PC-9 (cell line): ENCODE measurements at regions not wholly inside any gene's neighbourhood (a gene's known extent, or its start where the extent isn't known, plus 50 kb on each side); places are given as distances from the start of the nearest gene placed in this dataset.

Experiments used
- BruUV-seq: library from RNA; stranded (reverse); fragments of 400-500 nt; replicated peaks from 2 replicates; lab custom pipeline; 2021; lab: Mats Ljungman, UMichigan
- CTCF ChIA-PET: fragments of 300-600 bp; sonication (Branson Sonifier 250); formaldehyde crosslinking; loops from one replicate; lab custom pipeline; 2022; ENCODE audit warnings: antibody characterized with exemption; lab: Charles Lee
- POLR2A ChIA-PET: fragments of 300-600 bp; sonication (Branson Sonifier 250); formaldehyde crosslinking; loops from one replicate; lab custom pipeline; 2022; ENCODE audit warnings: antibody characterized with exemption; ENCODE audit not compliant: unreplicated experiment; lab: Charles Lee
- DNase-seq, 2 experiments: peaks; one replicate each; pipeline versions ENCODE4 v3.0.0 to v3.0.0-alpha.2; 2015 to 2022; ENCODE audit warnings: mixed read lengths in 1 of 2
- H2AFZ ChIP-seq: fragments of 200-600 bp; sonication (generic); 2 replicates; pipeline ENCODE4 v1.8.1; 2017; ENCODE audit warnings: antibody characterized with exemption
- H3F3A ChIP-seq: fragments of 200-600 bp; sonication (generic); 2 replicates; pipeline ENCODE4 v1.8.1; 2017; ENCODE audit warnings: antibody characterized with exemption, mild to moderate bottlenecking, low read depth; ENCODE audit not compliant: insufficient read depth
- H3K27ac ChIP-seq: fragments of 200-600 bp; sonication (generic); 2 replicates; pipeline ENCODE4 v1.6.1; 2016; ENCODE audit warnings: mixed run types
- H3K27me3 ChIP-seq: fragments of 200-600 bp; sonication (generic); 2 replicates; pipeline ENCODE4 v1.6.1; 2016; ENCODE audit warnings: low read depth, mixed run types; ENCODE audit not compliant: insufficient read depth
- H3K36me3 ChIP-seq: fragments of 200-600 bp; sonication (generic); 2 replicates; pipeline ENCODE4 v1.6.1; 2016; ENCODE audit warnings: low read depth, mixed run types
- H3K4me1 ChIP-seq: fragments of 200-600 bp; sonication (generic); replicated peaks from 2 replicates; pipeline ENCODE4 v1.6.1; 2016; ENCODE audit warnings: mixed run types; ENCODE audit not compliant: insufficient read depth
- H3K4me2 ChIP-seq: fragments of 200-600 bp; sonication (generic); 2 replicates; pipeline ENCODE4 v1.6.1; 2017; ENCODE audit warnings: mixed run types
- H3K4me3 ChIP-seq: fragments of 200-600 bp; sonication (generic); 2 replicates; pipeline ENCODE4 v1.6.1; 2016; ENCODE audit warnings: mixed run types
- H3K79me2 ChIP-seq: fragments of 200-600 bp; sonication (generic); 2 replicates; pipeline ENCODE4 v1.6.1; 2017; ENCODE audit warnings: low read depth, mixed run types
- H3K9me2 ChIP-seq: fragments of 200-600 bp; sonication (generic); 2 replicates; pipeline ENCODE4 v1.8.1; 2017; ENCODE audit warnings: mild to moderate bottlenecking; ENCODE audit not compliant: insufficient read depth
- H3K9me3 ChIP-seq: fragments of 200-600 bp; sonication (generic); 2 replicates; pipeline ENCODE4 v1.8.1; 2016; ENCODE audit warnings: low read depth; ENCODE audit not compliant: insufficient read depth
- H4K20me1 ChIP-seq: fragments of 200-600 bp; sonication (generic); 2 replicates; pipeline ENCODE4 v1.8.1; 2017; ENCODE audit not compliant: insufficient read depth
- EZH2 ChIP-seq: fragments of 200-600 bp; sonication (generic); IDR thresholded peaks from 2 replicates; pipeline ENCODE4 v1.8.0; 2017; ENCODE audit warnings: antibody characterized with exemption, low read depth
- intact Hi-C: fragments of 100-400 bp; cut with micrococcal nuclease; formaldehyde crosslinking; loops from one replicate; pipeline ENCODE4 v1.10.0; 2022; ENCODE audit not compliant: unreplicated experiment
- TF ChIP-seq, protein P1 (sequence below): fragments of 200-600 bp; sonication (generic); conservative IDR thresholded peaks from 2 replicates; pipeline ENCODE4 v1.6.1; 2017; ENCODE audit warnings: mixed run types, antibody characterized with exemption, mild to moderate bottlenecking, moderate library complexity

DNA sequence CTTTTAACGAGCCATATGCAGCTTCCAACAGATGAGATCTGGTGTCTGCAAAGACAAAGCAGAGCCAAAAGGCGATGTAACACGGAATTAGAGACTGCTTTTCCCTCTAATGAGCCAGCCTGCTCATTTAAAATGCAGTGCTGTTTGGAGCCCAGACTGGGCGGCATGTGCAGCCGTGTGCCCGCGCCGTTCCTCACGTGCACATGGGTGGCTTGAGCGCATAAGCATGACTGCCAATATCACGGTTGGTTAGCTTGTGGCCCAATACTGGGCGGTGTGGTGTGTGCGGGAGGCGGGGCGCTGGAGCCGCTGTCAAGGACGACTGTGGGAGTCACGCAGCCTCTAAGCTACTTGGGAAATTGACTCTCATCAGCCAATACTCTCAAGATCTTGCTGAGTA lies 87.0 kb upstream of the SCOC start:
- Histone ChIP-seq H3K4me1 (no peaks in the 10 kb centered on the region), H2AFZ (no peak overlapping the region), H3K27me3 (no peaks in the 10 kb centered on the region), H3K9me3 (no peaks in the 10 kb centered on the region; the same call in 1 of the 2 replicates), H3K9me2 (no peaks in the 10 kb centered on the region), H3K27ac (no peak overlapping the region), H4K20me1 (no peaks in the 10 kb centered on the region), H3F3A (peaks cover 13% of the 10 kb centered on the region; the same call in 1 of the 2 replicates), H3K36me3 (no peaks in the 10 kb centered on the region), H3K4me3 (no peak overlapping the region), H3K79me2 (no peaks in the 10 kb centered on the region), H3K4me2 (no peak overlapping the region)
- CTCF ChIA-PET: no interaction called here
- intact Hi-C loops: no loop called here
- TF ChIP-seq, protein P1, sequence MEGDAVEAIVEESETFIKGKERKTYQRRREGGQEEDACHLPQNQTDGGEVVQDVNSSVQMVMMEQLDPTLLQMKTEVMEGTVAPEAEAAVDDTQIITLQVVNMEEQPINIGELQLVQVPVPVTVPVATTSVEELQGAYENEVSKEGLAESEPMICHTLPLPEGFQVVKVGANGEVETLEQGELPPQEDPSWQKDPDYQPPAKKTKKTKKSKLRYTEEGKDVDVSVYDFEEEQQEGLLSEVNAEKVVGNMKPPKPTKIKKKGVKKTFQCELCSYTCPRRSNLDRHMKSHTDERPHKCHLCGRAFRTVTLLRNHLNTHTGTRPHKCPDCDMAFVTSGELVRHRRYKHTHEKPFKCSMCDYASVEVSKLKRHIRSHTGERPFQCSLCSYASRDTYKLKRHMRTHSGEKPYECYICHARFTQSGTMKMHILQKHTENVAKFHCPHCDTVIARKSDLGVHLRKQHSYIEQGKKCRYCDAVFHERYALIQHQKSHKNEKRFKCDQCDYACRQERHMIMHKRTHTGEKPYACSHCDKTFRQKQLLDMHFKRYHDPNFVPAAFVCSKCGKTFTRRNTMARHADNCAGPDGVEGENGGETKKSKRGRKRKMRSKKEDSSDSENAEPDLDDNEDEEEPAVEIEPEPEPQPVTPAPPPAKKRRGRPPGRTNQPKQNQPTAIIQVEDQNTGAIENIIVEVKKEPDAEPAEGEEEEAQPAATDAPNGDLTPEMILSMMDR: no peak
- TF ChIP-seq EZH2: no peak
- no TSS peak for BruUV-seq
- POLR2A ChIA-PET: no interaction called here
- no peak for DNase-seq

DNA sequence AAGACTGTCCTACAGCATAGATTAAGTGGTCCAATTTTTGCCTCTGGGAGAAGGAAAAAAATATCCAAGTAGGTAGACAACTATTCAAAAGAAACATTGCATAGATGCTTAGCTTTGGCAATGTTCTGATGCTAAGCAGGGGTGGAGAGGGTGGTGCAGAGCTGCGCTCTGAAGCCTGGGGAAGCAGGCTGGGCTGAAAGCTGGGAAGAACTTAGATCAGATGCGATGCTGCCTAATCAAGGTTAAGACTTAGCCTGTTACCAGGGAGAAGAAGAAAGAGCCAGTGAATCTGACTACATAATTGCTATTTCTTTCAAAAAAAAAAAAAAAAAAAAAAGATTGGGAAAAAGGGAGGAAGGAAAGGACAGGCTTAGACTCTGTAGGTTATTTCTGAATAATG lies 89.0 kb upstream of the SCOC start:
- POLR2A ChIA-PET: no interaction called here
- no TSS peak for BruUV-seq

DNA sequence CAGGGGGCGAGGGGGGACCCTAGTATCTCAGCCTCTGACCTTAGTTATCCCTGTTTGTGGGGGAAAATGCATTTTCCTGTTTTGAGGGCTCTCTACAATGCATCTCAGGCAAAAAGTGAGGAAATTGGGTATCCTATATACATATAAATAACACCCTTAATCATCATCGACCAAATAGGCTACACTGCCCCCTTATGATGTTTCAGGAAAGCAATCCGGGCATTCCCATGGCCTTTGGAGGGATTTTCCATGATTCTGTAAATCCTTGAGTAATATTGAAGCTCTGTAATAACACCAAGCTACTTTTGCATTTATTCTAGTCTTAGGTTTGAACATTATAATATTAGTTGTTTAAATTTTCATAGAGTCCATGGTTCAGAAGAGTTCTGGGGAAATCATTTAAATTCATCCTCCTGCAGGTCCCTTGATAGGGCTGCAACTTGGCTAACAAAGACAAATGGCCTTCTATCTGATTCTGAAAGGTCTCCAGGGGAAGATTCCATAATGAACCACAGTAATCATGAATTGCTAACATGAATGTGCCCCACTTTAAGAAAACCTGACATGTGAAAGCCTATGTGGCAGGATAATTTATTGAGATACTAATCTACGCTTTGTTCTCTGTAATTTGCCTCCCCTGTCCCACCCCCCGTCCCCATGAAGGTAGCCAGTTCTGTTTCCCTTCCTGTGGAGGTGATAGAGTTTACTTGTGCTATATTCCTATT lies 91.5 kb upstream of the SCOC start:
- intact Hi-C loops: no loop called here
- H3K79me2 ChIP-seq: no peaks in the 10 kb centered on the region
- H3K9me3 ChIP-seq: no peaks in the 10 kb centered on the region
- H3K9me2 ChIP-seq: no peaks in the 10 kb centered on the region
- no TSS peak for BruUV-seq
- no peaks in the 10 kb centered on the region for H4K20me1 ChIP-seq
- CTCF ChIA-PET: no interaction called here
- H3F3A ChIP-seq: peaks cover 3% of the 10 kb centered on the region; the same call in 1 of the 2 replicates
- H2AFZ ChIP-seq: no peak overlapping the region
- H3K27ac ChIP-seq: no peak overlapping the region
- no peak overlapping the region for H3K4me2 ChIP-seq
- no peaks in the 10 kb centered on the region for H3K4me1 ChIP-seq
- TF ChIP-seq, protein P1: no peak
- no peak for TF ChIP-seq EZH2
- no peaks in the 10 kb centered on the region for H3K27me3 ChIP-seq
- H3K4me3 ChIP-seq: no peak overlapping the region
- DNase-seq: no peak
- POLR2A ChIA-PET: no interaction called here
- H3K36me3 ChIP-seq: no peaks in the 10 kb centered on the region

More for the DNA sequence above, 89.0 kb upstream of the SCOC start:
- Histone ChIP-seq H3K27ac (no peak overlapping the region), H3K27me3 (no peaks in the 10 kb centered on the region), H3K79me2 (no peaks in the 10 kb centered on the region), H2AFZ (no peak overlapping the region), H3F3A (peaks cover 13% of the 10 kb centered on the region; the same call in 1 of the 2 replicates), H3K4me1 (no peaks in the 10 kb centered on the region), H4K20me1 (no peaks in the 10 kb centered on the region), H3K4me2 (no peak overlapping the region), H3K9me2 (no peaks in the 10 kb centered on the region), H3K36me3 (no peaks in the 10 kb centered on the region), H3K4me3 (no peak overlapping the region), H3K9me3 (no peaks in the 10 kb centered on the region; the same call in 1 of the 2 replicates)
- CTCF ChIA-PET: no interaction called here
- DNase-seq: no peak
- no peak for TF ChIP-seq EZH2
- TF ChIP-seq, protein P1: no peak
- intact Hi-C loops: no loop called here
